Lung microvascular endothelial cell (primary cell): ENCODE measurements at regions not wholly inside any gene's neighbourhood (a gene's known extent, or its start where the extent isn't known, plus 50 kb on each side); places are given as distances from the start of the nearest gene placed in this dataset.

Source experiments
- DNase-seq, 2 donors: peaks; one replicate each; pipeline versions ENCODE4 v3.0.0 to v3.0.0-alpha.2; 2010; ENCODE audit warnings: low read depth in 2 of 2

GRCh38 chr2:21500401-21500945 lies 376.7 kb downstream of the TDRD15 start:
- no peak for DNase-seq

DNA sequence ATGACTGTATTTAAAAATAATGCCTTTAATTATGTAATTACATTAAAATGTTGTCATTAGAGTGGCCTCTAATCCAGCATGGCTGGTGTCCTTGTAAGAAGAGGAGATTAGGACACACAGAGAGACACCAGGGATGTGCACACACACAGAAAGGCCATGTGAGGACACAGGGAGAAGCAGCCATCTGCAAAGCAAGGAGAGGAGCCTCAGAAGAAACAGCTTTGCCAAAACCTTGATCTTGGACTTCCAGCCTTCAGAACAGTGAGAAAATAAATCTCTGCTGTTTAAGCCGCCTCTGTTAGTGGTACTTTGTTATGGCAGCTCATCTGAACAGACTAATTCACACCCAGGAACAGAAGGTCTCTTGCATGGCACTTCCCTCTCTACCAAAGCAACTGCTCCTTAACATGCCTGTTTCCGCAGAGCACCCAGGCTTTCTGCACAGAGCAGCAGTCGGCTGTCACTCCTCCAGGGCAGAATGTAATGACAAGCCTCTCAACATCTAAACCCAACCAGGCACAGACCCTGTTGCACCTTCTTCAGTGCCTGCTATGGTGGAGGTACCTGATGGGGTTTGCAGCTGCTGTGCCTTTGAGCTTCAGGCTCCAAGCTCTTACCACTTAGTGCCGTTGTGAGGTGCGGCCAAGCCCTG lies 377.7 kb downstream of the TDRD15 start:
- no peak for DNase-seq

- DNase-seq = no peak
Measured at GRCh38 chr2:21515903-21516302, 392.1 kb downstream of the TDRD15 start.

DNA sequence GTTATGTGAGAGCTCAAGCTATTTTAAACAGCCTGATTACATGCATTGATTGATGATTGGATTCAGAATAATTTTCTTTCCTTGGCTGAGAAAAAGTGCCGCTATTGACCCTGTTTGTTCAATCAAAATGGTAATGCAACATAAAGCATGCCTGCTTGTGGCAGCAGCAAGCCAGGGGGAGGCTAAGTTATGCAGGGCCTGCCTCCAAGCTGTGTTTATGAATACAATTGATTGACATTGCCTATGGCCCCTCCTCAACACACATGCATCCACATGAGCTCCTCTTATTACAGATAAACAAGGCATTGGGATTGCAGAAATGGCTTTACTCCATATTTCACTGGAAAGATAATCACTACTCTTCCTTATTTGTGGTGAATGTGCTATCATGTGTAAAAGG lies 395.6 kb downstream of the TDRD15 start:
- no peak for DNase-seq

DNA sequence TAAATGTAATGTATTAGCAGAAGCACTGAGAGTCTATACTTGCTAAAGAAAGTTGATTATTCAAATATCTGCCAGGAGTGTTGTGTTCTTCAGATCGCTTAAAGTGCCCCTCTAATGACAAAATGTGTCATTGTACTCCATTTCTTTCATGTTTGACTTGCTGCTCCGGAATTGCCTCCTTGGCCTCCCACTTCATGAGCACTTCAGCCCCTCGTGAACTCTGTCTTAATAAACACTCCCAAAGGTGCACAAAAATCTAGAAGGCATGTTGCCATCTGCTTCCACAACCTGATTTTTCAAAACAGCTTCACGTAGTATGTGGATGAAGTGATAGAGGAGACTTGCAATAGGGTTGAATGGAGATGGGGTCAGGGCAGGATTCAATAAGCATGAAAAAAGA lies 396.1 kb downstream of the TDRD15 start:
- no peak for DNase-seq

DNA sequence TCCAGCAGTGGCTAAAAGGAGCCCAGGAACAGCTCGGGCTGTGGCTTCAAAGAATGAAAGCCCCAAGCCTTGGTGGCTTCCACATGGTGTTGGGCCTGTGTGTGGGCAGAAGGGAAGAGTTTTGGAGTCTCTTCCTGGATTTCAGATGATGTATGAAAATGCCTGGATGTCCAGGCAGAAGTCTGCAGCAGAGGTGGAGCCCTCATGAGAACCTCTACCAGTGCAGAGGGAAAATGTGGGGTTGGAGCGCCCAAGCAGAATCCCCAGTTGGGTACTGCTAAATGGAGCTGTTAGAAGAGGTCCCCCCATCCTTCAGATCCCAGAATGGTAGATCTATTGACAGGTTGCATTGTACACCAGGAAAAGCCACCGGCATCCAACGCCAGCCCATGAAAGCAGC lies 412.1 kb downstream of the TDRD15 start:
- DNase-seq = no peak

GRCh38 chr2:21539685-21540084 lies 415.9 kb downstream of the TDRD15 start:
- DNase-seq = no peak

DNA sequence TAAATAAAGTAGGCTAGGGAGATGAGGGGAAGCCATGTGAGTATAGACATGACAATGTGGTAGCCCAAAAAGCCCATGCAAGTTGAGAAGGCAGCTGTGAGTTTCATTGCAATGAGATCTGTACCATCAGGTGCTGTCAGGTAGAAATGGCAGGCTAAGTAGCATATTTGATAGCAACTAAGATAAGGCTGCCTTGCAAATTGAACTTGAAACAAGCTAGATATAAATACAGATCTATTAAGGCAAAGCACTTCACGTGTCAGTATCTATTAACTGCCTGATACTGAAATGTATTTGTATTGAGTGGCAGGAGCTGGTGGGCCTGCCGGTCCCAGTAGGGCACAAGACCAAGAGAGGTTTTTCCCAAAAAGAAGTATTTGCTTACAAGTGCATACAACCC lies 419.9 kb downstream of the TDRD15 start:
- DNase-seq = no peak

DNA sequence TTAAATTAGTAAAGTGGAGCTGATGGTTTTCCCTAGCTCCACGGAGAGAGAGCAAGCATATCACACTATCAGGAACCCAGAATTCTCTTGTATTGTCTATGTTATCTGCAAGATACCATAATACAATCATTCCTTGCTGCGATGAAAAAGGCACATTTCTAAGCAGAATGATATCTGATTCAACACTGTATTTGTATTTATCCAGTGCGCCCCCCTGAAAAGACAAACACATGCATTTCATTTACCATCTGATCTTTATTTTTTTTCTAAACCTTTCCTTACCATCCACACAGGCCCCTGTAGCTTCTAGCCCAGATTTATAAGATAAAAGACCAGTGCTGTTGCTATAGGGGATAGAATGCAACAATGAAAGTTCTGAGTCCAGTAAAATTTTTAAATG lies 420.6 kb downstream of the TDRD15 start:
- DNase-seq = no peak

GRCh38 chr2:21552981-21553380 lies 429.2 kb downstream of the TDRD15 start:
- DNase-seq = no peak

DNA sequence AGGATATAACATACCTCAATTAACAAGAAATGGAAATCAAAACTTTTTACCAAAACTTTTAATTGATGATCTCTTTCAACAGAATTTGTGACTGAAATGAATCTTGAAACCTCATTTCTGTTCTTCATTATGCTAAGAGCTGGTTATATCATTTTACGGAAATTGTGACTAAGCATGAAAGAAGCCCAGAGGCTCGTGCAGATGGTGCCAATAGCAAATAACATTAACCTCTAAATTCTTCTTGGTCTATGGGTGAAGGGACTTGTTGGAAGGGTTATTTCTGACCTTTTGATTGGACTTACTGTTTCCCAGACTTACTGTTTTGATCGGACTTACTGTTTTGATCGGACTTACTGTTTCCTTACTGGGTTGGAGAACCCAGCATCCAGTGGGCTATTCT lies 435.6 kb downstream of the TDRD15 start:
- DNase-seq = no peak

GRCh38 chr2:21561965-21562364 lies 438.2 kb downstream of the TDRD15 start:
- DNase-seq = no peak

GRCh38 chr2:21567395-21567794 lies 443.6 kb downstream of the TDRD15 start:
- DNase-seq = no peak

GRCh38 chr2:21571686-21572085 lies 447.9 kb downstream of the TDRD15 start:
- DNase-seq = no peak

GRCh38 chr2:21580391-21580790 lies 456.6 kb downstream of the TDRD15 start:
- no peak for DNase-seq

DNA sequence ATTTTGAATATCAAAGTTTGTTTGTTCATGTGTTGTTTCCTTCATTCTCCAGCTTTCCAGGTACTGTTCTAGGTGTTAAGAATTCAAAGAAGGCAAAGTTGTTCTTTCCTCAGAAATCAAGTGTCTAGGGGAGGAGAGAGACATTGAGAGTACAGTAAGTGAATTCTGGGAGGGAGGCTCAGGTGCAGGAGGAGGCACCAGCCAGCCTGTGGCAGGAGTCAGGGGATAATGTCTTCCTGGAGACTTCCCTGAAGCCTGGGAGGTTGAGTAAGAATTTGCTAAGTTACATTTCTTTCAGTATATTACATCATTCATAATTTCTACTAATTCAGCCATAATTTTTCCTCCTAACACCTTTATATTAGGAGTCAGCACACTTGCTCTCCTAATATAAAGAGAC lies 462.1 kb downstream of the TDRD15 start:
- no peak for DNase-seq

- DNase-seq = no peak
Measured at GRCh38 chr2:21590026-21590690, 466.4 kb downstream of the TDRD15 start.

DNA sequence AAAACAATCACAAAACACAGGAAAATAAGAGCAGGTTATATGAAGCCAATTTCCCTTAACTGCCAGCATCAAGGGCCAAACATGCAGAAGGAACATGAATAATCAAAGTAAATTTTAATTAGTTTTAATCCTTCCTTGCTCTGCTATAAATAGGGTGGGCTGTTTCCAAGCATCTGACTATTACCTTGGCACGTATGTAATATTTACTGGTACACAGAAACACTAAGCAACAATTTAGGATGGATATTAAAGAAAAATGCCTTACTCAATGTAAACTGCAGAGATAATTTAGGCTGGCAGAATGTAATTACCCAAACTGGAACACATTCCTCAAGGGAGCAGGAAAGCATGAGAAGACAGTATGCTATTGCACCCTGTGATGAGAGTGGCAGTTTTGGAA lies 468.2 kb downstream of the TDRD15 start:
- no peak for DNase-seq

DNA sequence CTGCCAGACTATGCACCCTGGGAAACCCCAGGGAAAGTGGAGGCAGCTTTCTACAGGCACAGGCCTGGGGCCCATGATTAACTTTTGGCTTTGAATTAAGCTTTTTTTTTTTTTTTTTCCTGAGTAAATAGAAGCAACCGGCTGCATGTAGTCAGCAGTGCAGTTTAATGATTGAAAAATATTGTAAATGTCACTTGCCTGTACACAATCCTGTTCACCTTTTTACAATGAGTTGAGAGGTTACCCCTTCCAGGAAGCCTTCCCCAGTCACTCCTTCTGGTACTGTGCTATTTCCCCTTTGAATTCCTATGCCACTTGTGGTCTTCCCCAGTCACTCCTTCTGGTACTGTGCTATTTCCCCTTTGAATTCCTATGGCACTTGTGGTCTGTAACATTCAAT lies 475.6 kb downstream of the TDRD15 start:
- DNase-seq = no peak

GRCh38 chr2:21602789-21603188 lies 479.0 kb downstream of the TDRD15 start:
- no peak for DNase-seq

- no peak for DNase-seq
Measured at GRCh38 chr2:21607572-21607971, 483.8 kb downstream of the TDRD15 start.

- DNase-seq = no peak
Measured at GRCh38 chr2:21610304-21610703, 486.5 kb downstream of the TDRD15 start.

DNA sequence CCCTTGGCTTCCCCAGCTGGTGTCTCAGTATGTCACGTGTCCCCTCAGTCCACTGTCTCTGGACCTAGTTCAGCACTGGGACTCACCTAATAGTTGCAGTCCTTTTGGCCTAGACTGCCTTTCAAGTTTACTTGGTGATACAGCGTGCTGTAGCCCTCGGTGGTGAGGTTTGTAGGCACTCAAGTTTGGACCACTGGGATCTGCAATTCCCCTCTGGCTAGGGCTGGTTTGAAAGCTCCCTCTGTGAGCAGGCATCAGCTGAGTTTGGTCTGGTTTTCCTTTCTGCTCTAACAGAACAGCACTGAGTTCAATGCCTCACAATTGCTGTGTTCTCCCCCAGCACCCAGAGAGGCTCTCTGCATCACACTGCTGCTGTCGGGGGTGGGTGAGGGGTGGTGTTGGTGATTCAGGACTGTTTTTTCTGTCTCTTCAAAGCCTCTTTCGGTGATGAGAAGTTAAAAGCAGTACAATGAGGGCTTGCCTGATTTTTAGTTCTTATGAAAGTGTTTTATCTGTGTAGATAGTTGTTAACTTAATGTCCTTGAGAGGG lies 494.2 kb downstream of the TDRD15 start:
- DNase-seq = no peak
